ENCODE measurements at regions not wholly inside any gene's neighbourhood (a gene's known extent, or its start where the extent isn't known, plus 50 kb on each side); places are given as distances from the start of the nearest gene placed in this dataset.

- TF ChIP-seq DEAF1 (CRISPR knock-in tag; IDR thresholded peaks at IDR 0.05) (no peak), NEUROD1 (IDR thresholded peaks at IDR 0.05; ENCODE audit: borderline replicate concordance, low read depth, low read length, partially characterized antibody) (no peak)
Observed at GRCh38 chr2:220890931-220891330, 681.2 kb downstream of the EPHA4 start (continued).

- H3K4me1 ChIP-seq (replicated peaks in 1 of 2; ENCODE audit: control insufficient read depth in 2 of 2, insufficient read depth in 2 of 2, low read length in 2 of 2) = no peaks in the 10 kb centered on the region
- no peak overlapping the region for H3K9ac ChIP-seq (ENCODE audit: insufficient read depth in 1 of 2, low read depth in 2 of 2, low read length in 2 of 2)
- TF ChIP-seq ID3 (CRISPR knock-in tag; IDR thresholded peaks at IDR 0.05) (no peak), ID3 (tag; IDR thresholded peaks at IDR 0.05) (no peak), ATF4 (CRISPR knock-in tag; IDR thresholded peaks at IDR 0.05) (no peak), ZNF695 (CRISPR knock-in tag; IDR thresholded peaks at IDR 0.05) (no peak), ZNF12 (CRISPR knock-in tag; IDR thresholded peaks at IDR 0.05) (no peak), ZKSCAN8 (CRISPR knock-in tag; IDR thresholded peaks at IDR 0.05) (no peak)
- FAIRE-seq (no peak), ATAC-seq (no peak), DNase-seq (ENCODE audit: extremely low read depth in 1 of 4, low spot score in 3 of 4) (no peak)
- intact Hi-C loops (cut with micrococcal nuclease) (no loop called here), in situ Hi-C loops (cut with MboI) (no loop called here)
- no peak overlapping the region for H3K4me3 ChIP-seq
- no TSS peak for BruUV-seq (replicated peaks)
- no peak overlapping the region for H3K4me2 ChIP-seq (ENCODE audit: insufficient read depth, low read length)
- ChIA-PET POLR2A (no interaction called here), CTCF (ENCODE audit: low intra/inter-chr PET ratio) (no interaction called here)
- no peaks in the 10 kb centered on the region for H3K36me3 ChIP-seq (ENCODE audit: control insufficient read depth, insufficient read depth, low read length)
- WGBS (ENCODE audit: insufficient coverage, low coverage, missing lambda C conversion rate) = 0% methylated on average over 1 of the region's 1 CpG
- H2AFZ ChIP-seq (ENCODE audit: low read depth, low read length) = no peak overlapping the region
- no peak overlapping the region for H3K27ac ChIP-seq (ENCODE audit: extremely low read depth, low read depth, low read length)
- no peaks in the 10 kb centered on the region for H3K9me3 ChIP-seq (replicated peaks; ENCODE audit: control insufficient read depth, insufficient read depth, low read depth, low read length)
- H4K20me1 ChIP-seq (replicated peaks; ENCODE audit: control insufficient read depth, insufficient read depth, low read length) = no peaks in the 10 kb centered on the region
- no peaks in the 10 kb centered on the region for H3K9me1 ChIP-seq (ENCODE audit: control insufficient read depth, insufficient read depth, low read length)
- H3K27me3 ChIP-seq (ENCODE audit: control insufficient read depth in 2 of 2, insufficient read depth in 2 of 2, low read length in 2 of 2) = no peaks in the 10 kb centered on the region
- H3K79me2 ChIP-seq (ENCODE audit: control insufficient read depth, insufficient read depth, low read length) = no peaks in the 10 kb centered on the region
Observed at GRCh38 chr2:220891405-220891804, 680.7 kb downstream of the EPHA4 start.

Measured in K562 (cell line).